ENCODE measurements at regions not wholly inside any gene's neighbourhood (a gene's known extent, or its start where the extent isn't known, plus 50 kb on each side); places are given as distances from the start of the nearest gene placed in this dataset.
"Not testable (repeated sequence)": the region's sequence is repeated elsewhere in the genome, so short reads cannot be mapped to it uniquely, and the experiment has no call there.

DNA sequence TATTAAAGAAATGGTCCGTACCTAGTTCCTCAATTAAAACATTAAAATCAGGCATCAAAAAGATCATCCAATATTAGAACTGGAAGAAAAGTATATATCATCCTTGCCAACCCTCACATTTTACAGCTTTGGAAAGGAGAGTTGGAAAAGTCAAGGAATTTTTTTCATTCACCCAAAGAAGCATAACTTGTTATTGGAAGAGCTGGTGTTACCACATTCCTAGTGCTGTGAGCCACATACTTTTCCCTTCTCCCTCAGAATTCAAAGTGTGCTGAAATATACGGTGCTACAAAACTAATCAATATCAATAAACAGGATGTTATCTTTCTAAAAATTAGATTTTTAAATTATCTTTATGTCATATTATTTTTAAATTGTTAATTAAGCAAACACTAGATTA, 202.1 kb upstream of the FAT3 start:
- DNase-seq: no peak

DNA sequence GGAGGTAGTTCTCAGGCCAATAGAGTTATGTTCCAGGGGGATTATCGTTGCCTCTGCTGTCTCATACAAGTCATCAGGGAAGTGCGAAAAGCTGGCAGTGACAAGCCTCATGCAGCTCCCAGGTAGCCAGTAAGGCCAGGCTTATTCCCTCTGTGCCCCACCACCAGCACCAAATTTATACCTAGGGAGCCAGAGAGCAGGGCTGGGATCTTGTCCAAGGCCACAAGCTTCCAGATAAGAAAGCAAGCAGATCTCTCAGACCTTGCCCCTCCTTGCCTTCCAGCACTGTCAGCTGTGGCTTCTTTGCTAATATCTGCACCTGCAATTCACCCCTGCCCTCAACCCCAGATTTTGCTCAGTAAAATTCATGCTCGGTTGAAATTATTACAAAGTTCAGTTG, 206.3 kb upstream of the FAT3 start:
- DNase-seq: no peak

DNA sequence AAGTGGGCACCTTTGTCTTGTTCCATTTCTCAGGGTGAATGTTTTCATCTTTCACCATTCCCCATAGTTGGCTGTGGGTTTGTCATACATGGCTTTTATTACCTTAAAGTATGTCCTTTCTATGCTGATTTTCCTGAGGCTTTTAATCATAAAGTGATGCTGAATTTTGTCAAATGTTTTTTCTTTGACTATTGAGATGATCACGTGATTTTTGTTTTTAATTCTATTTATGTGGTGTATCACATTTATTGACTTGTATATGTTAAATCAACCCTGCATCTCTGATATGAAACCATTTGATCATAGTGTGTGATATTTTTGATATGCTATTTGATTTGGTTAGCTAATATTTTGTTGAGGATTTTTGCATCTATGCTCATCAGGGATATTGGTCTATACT, 216.4 kb upstream of the FAT3 start:
- DNase-seq: no peak

DNA sequence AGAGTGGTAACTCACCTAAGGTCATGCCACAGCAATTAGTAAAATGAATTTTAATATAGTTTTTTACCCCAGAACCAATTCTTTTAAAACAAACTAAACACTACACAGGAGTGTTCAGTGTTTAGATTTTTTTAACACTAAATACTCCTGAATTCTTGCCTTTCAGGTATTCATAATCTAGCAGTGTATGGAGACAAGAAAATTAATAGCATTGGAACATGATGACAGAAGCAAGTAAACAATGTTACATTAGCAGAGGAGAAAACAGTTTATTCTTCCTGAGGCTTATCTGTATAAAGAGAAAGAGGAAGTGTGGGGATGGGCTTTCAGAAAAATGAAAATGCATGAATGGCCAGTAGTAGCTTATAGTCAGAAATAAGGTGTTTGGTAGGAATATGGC, 222.1 kb upstream of the FAT3 start:
- DNase-seq: no peak

DNA sequence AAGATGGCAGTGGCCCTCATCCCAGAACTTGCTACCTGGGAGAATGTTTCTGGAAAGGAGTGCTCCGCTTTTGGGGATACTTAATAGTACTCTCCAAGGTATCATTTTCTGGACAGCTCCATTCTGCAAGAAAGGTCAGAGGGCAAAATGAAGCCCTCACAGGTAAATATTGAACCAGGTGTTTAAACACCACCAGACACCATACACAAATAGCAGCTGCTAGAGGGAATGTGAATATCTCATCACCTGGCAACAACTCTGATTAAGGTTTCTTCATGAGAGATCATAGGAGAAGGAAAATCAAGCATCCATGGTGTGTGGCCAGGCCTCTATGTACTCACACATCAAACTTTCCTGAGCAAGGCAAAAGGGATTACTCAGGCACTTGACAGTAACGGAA, 226.1 kb upstream of the FAT3 start:
- DNase-seq: no peak

- no peak for DNase-seq
These were observed 227.4 kb upstream of the FAT3 start for GRCh38 chr11:91997226-91997625.

- no peak for DNase-seq
These were observed 228.1 kb upstream of the FAT3 start for GRCh38 chr11:91996526-91996925.

- DNase-seq: not testable (repeated sequence)
These were observed 236.2 kb upstream of the FAT3 start for GRCh38 chr11:91988443-91988842.

GRCh38 chr11:91986218-91986617, 238.4 kb upstream of the FAT3 start:
- no peak for DNase-seq

- no peak for DNase-seq
These were observed 240.5 kb upstream of the FAT3 start for GRCh38 chr11:91984033-91984584.

- no peak for DNase-seq
These were observed 242.6 kb upstream of the FAT3 start for GRCh38 chr11:91981995-91982394.

DNA sequence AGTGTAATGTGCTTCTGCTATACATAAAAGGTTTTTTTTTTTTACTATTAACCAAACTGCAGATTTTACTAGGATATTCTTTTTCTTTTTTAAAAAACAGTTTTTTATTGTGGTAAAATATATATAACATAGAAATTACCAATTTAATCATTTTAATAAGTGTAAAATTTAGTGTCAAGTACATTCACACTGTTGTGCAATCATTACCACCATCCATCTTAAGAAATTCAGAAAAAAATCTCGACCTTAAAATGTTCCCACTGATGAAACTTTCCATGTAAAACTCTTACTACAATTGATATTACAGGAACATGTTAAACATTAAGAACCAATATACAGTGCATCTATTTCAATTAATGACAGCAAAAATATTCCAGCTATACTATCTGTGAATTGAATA, 244.8 kb upstream of the FAT3 start:
- DNase-seq: no peak

GRCh38 chr11:91978747-91979146, 245.9 kb upstream of the FAT3 start:
- no peak for DNase-seq

GRCh38 chr11:91972665-91973266, 251.9 kb upstream of the FAT3 start:
- DNase-seq: no peak

GRCh38 chr11:91970624-91971023, 254.0 kb upstream of the FAT3 start:
- no peak for DNase-seq

GRCh38 chr11:91969486-91969885, 255.1 kb upstream of the FAT3 start:
- no peak for DNase-seq

GRCh38 chr11:91967691-91968045, 256.9 kb upstream of the FAT3 start:
- no peak for DNase-seq

- no peak for DNase-seq
These were observed 257.5 kb upstream of the FAT3 start for GRCh38 chr11:91967026-91967690.

DNA sequence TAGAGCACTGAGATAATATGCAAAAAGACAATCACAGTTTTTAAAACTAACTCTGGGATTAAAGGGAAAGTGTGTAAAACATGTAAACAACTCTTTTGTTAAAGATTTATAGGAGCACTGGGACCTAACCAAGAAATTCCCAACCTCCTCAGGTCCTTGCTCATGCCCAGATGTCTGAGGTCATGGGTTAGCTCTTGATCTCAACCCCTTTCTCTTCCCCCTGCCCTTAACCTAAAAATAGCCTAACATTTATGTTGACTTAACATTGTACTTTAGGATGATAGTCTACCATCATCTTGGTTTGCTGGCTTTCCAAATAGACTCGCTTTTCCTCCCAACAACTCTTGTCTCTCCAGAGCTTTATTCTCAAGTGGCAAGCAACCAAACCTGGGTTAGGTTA, 258.2 kb upstream of the FAT3 start:
- DNase-seq: no peak

GRCh38 chr11:91960770-91961169, 263.8 kb upstream of the FAT3 start:
- no peak for DNase-seq

DNA sequence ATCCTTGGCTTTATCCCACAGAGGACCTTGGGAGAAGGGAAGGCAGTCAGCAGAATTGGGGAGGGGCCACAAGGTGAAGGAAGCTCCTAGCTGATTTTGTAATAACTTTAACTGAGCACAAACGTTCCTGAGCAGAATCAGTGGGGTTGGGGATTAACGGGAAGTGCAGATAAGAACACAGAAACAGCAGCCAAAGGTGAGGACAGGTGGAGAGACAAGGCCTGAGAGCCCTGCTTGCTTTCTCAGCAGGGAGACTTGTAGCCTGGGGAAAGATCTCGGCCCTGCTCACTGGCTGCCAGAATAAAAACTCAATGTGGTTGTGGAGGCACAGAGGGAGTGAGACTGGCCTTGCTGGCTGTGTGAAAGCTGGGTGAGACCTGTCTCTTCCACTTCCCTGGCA, 265.2 kb upstream of the FAT3 start:
- no peak for DNase-seq

- DNase-seq: no peak
These were observed 267.9 kb upstream of the FAT3 start for GRCh38 chr11:91956711-91957110.

GRCh38 chr11:91955206-91955605, 269.4 kb upstream of the FAT3 start:
- DNase-seq: no peak

DNA sequence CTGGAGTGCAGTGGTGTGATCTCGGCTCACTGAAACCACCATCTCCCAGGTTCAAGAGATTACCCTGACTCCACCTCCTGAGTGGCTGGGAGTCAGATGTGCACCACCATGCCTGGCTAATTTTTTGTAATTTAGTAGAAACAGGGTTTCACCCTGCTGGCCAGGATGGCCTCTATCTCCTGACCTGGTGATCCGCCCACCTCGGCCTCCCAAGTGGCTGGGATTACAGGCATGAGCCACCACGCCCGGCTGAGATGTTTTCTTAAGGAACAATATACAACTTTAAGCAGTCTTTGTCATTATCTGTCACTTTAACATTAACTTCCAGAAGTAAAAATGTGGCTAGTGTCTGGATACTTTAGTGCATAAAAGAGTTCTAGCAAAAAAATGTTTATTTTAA, 272.6 kb upstream of the FAT3 start:
- no peak for DNase-seq

DNA sequence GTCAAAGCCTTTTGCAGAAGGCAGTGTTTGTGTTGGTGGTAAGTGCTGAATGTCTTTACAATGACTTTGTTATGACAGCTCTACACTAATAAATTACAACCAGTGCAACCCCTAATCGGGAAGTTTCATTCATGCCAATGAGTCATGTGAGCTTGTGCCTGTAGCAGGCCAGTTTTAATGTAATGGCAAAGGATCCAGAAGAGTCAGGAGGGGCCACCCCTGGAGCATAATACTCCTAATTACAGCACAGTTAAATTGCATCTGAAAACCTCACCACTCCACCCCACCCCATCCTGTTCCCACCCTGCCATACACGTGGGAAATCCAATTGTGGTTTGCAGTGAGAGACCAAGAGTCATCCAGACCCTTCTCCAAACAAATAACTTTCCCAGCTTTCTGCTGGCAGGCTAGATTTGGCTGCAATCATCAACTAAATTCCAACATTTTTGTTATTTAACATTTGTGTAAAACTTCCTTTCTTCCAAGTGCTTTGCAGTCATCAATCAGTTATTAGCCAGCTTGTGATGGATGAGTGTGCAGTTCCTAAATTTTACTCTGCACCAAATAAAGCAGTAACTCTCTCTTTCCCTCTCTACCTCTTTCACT, 277.3 kb upstream of the FAT3 start:
- DNase-seq: no peak
